Right lobe of liver (tissue), 4 donors: ENCODE measurements at regions not wholly inside any gene's neighbourhood (a gene's known extent, or its start where the extent isn't known, plus 50 kb on each side); places are given as distances from the start of the nearest gene placed in this dataset.

Experiments used
- POLR2A ChIP-seq: fragments of 450-650 bp; IDR thresholded peaks from one replicate; pipeline ENCODE4 v1.6.1; 2017; ENCODE audit warnings: antibody characterized with exemption, mild to moderate bottlenecking
- TF ChIP-seq, protein P1 (sequence below), 4 donors: fragments of 200-600 bp in 3 of 4; fragments of 450-650 bp in 1 of 4; IDR thresholded peaks; one replicate each; pipeline versions ENCODE4 v1.5.1 to v1.8.0; 2016 to 2022; ENCODE audit warnings: antibody characterized with exemption in 4 of 4, mild to moderate bottlenecking in 2 of 4
- donor health status: DM: no; HTN: no; CAD: no.
- donor health status: DM: no; HTN: no; CAD: no.
- donor health status: DM: no; HTN: yes; CAD: no.

DNA sequence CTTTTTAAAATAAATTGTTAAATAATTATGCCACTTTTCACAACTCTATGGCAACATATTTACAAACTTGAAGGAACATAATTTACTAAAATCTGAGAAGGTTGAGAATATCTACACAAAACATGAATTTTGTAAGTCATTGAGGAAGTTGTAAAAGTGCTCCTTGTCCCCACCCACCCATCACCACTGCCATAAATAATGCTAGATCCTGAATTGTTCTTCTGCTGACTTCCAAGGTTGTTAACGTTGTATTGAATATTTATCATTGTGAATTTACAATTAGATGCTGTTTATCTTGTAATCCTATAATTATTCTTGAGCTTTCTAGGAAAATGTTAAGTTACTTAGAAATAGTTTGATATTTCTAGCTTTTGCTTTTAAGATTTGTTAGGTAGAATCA lies 908.0 kb upstream of the COX7C start:
- TF ChIP-seq POLR2A = no peak
- TF ChIP-seq, protein P1, sequence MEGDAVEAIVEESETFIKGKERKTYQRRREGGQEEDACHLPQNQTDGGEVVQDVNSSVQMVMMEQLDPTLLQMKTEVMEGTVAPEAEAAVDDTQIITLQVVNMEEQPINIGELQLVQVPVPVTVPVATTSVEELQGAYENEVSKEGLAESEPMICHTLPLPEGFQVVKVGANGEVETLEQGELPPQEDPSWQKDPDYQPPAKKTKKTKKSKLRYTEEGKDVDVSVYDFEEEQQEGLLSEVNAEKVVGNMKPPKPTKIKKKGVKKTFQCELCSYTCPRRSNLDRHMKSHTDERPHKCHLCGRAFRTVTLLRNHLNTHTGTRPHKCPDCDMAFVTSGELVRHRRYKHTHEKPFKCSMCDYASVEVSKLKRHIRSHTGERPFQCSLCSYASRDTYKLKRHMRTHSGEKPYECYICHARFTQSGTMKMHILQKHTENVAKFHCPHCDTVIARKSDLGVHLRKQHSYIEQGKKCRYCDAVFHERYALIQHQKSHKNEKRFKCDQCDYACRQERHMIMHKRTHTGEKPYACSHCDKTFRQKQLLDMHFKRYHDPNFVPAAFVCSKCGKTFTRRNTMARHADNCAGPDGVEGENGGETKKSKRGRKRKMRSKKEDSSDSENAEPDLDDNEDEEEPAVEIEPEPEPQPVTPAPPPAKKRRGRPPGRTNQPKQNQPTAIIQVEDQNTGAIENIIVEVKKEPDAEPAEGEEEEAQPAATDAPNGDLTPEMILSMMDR (IDR thresholded peaks at IDR 0.05) = no peak
